SK-N-MC (cell line): ENCODE measurements at regions not wholly inside any gene's neighbourhood (a gene's known extent, or its start where the extent isn't known, plus 50 kb on each side); places are given as distances from the start of the nearest gene placed in this dataset.

Experiments used
- DNase-seq: peaks from one replicate; pipeline ENCODE4 v3.0.0-alpha.2; 2011; ENCODE audit warnings: low read depth, low spot score
- H3K27ac ChIP-seq: fragments of 200-600 bp; sonication (generic); 2 replicates; pipeline ENCODE4 v1.5.1; 2016; ENCODE audit warnings: mixed run types
- H3K36me3 ChIP-seq: fragments of 200-600 bp; sonication (generic); 2 replicates; pipeline ENCODE4 v1.6.1; 2017; ENCODE audit warnings: antibody characterized with exemption, low read length, mixed read lengths; ENCODE audit not compliant: insufficient read depth
- H3K4me3 ChIP-seq: fragments of 200-600 bp; sonication (generic); 2 replicates; pipeline ENCODE4 v1.5.1; 2016
- H3K9ac ChIP-seq: fragments of 200-600 bp; sonication (generic); 2 replicates; pipeline ENCODE4 v1.8.0; 2017; ENCODE audit warnings: mixed run types, mixed read lengths; ENCODE audit not compliant: insufficient read length
- H3K9me3 ChIP-seq: fragments of 200-600 bp; sonication (generic); 2 replicates; pipeline ENCODE4 v1.6.1; 2017; ENCODE audit warnings: low read depth, mild to moderate bottlenecking, antibody characterized with exemption, low read length, moderate library complexity, mixed read lengths
- EZH2 ChIP-seq: fragments of 200-600 bp; sonication (generic); IDR thresholded peaks from one replicate; pipeline ENCODE4 v1.6.1; 2017; ENCODE audit warnings: antibody characterized with exemption
- FOXP2 ChIP-seq: optimal IDR thresholded peaks from 2 replicates; pipeline ENCODE3; 2011; ENCODE audit warnings: mild to moderate bottlenecking, moderate library complexity; ENCODE audit not compliant: insufficient read depth; ENCODE audit errors: extremely low read length, control extremely low read depth
- POLR2AphosphoS5 ChIP-seq: IDR thresholded peaks from 2 replicates; pipeline ENCODE4 v1.6.1; 2012; ENCODE audit warnings: mild to moderate bottlenecking, low read depth, low read length, borderline replicate concordance

DNA sequence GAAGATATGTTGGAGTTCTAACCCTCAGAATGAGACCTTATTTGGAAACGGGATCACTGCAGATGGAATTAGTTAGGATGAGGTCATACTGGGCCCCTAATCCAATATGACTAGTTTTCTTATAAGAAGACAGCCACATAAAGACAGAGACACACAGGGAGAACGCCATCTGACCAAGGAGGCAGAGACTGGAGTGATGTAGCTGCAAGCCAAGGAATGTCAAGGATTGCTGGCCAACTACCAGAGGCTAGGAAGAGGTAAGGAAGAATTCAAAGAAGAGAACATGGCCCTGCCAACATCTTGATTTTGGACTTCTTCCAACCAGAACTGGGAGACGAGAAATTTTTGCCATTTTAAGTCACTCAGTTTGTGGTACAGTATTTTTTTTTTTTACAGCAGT, 152.8 kb upstream of the DIPK2B start:
- Histone ChIP-seq H3K9me3 (no peaks in the 10 kb centered on the region), H3K36me3 (no peaks in the 10 kb centered on the region), H3K9ac (no peak overlapping the region), H3K4me3 (no peak overlapping the region), H3K27ac (no peak overlapping the region)
- no peak for TF ChIP-seq FOXP2
- no peak for TF ChIP-seq EZH2
- no peak for TF ChIP-seq POLR2AphosphoS5
- DNase-seq = no peak

DNA sequence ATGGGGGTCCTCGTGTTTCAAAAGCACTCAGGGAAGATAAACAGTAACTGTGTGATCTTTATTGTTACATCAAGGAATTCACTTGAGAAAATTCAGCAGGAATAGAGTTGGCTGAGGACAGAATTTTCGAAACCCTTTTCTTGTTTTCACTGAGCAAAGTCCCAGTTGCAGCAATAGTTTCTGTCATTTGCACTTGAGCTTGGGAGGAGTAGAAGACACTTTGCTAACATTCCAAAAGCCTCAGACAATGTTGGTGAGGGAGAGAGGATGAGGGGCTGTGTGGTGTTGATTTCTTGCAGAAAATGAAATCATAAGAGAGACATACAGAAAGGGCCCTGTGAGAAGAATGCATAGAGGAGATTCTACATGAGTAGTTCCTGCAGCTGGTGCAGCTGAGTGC, 151.9 kb upstream of the DIPK2B start:
- H3K27ac ChIP-seq = no peak overlapping the region

DNA sequence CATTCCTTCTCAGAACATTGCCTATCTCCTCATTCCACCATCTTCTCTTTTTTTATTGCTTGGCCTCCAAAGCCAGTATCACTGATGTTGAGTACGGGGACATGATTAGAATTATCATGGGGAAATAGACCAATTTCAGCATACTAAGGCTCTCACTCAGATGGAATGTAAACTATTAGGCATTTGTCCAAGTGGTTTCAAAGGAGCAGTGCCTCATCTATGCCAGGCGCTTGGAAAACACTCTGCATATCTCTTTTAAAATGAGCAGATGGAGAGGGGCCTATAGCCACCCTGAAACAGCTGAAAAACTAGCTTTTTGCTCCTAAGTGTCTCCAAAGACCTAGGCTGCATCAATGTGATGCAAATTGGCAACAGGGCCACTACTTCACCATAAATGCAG, 150.8 kb upstream of the DIPK2B start:
- Histone ChIP-seq H3K9me3 (no peaks in the 10 kb centered on the region), H3K9ac (no peak overlapping the region), H3K4me3 (no peak overlapping the region), H3K27ac (no peak overlapping the region), H3K36me3 (no peaks in the 10 kb centered on the region)
- TF ChIP-seq POLR2AphosphoS5 = no peak
- no peak for TF ChIP-seq FOXP2
- TF ChIP-seq EZH2 = no peak
- no peak for DNase-seq

More for the DNA sequence above, 151.9 kb upstream of the DIPK2B start:
- H3K4me3 ChIP-seq = no peak overlapping the region
- H3K9ac ChIP-seq = no peak overlapping the region
- no peaks in the 10 kb centered on the region for H3K36me3 ChIP-seq
- H3K9me3 ChIP-seq = no peaks in the 10 kb centered on the region
- TF ChIP-seq FOXP2 (no peak), EZH2 (no peak), POLR2AphosphoS5 (no peak)
- DNase-seq = no peak

GRCh38 chrX:45348296-45348695, 147.6 kb upstream of the DIPK2B start:
- H3K27ac ChIP-seq = no peak overlapping the region
- no peak overlapping the region for H3K9ac ChIP-seq
- no peak for TF ChIP-seq POLR2AphosphoS5
- TF ChIP-seq FOXP2 = no peak
- TF ChIP-seq EZH2 = no peak
- DNase-seq = no peak
- H3K9me3 ChIP-seq = no peaks in the 10 kb centered on the region
- H3K36me3 ChIP-seq = no peaks in the 10 kb centered on the region
- H3K4me3 ChIP-seq = no peak overlapping the region

GRCh38 chrX:45347877-45348276, 147.2 kb upstream of the DIPK2B start:
- Histone ChIP-seq H3K9ac (no peak overlapping the region), H3K4me3 (no peak overlapping the region), H3K36me3 (no peaks in the 10 kb centered on the region), H3K27ac (no peak overlapping the region), H3K9me3 (no peaks in the 10 kb centered on the region)
- no peak for DNase-seq
- TF ChIP-seq POLR2AphosphoS5 (no peak), EZH2 (no peak), FOXP2 (no peak)

DNA sequence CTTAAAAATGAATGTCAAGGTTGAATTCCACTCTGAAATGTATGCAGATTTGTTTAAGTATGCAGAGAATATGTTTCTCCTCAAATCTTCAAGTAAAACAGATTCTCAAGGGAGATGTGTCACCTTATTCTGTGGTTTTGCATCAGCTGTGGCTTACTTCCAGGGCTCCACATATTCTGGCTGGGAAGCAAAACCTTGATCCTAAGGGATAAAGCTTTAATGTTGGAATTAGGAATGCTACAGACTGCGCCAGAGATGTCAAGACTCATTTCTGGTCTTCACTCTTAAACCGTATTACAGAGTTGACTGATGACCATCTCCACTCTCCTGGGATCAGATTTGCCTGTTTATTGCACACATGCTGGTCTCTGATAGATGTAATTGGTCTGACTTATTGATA, 143.9 kb upstream of the DIPK2B start:
- Histone ChIP-seq H3K9me3 (no peaks in the 10 kb centered on the region), H3K27ac (no peak overlapping the region), H3K36me3 (no peaks in the 10 kb centered on the region), H3K9ac (no peak overlapping the region), H3K4me3 (no peak overlapping the region)
- no peak for TF ChIP-seq FOXP2
- TF ChIP-seq POLR2AphosphoS5 = no peak
- TF ChIP-seq EZH2 = no peak
- DNase-seq = no peak

DNA sequence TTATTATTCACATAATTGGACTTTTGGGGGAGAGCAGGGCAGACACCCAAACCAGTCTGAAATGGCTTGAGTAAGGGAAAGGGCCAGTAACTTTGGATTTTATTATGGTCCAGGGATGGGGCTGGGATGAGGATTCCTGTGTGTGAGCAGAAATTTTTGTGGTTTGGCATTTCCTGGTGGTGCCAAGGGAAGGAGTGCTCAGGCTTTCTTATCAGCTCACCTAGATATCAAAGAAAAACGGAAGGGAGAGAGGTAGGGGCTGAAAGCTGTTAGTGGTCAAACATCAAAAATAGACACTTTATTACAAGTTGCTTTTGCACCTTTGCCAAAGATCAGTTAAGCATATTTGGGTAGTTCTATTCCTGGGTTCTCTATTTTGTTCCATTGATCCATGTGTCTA, 128.5 kb upstream of the DIPK2B start:
- Histone ChIP-seq H3K9ac (no peak overlapping the region), H3K4me3 (no peak overlapping the region), H3K36me3 (no peaks in the 10 kb centered on the region), H3K27ac (no peak overlapping the region), H3K9me3 (no peaks in the 10 kb centered on the region)
- TF ChIP-seq EZH2 (no peak), POLR2AphosphoS5 (no peak), FOXP2 (no peak)
- DNase-seq = no peak

DNA sequence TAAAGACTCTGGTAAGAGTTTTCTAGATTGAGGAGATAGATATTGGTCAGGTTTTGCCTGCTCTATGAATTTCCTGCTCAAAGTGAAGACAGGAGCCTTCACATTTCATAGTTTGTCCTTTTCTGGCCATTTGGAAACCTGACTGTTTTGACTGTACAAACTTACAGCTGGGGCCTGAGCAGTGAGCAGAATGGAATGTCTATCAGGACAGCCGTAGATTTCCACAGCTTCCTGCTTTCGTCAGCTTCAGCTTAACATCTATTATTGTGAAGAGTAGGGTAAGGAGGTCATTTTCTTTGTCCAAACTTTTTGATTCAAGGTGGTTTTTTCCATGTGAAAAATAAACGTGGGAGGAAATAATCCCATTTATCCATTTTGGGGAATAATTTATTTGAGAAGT, 124.3 kb upstream of the DIPK2B start:
- no peak overlapping the region for H3K9ac ChIP-seq
- no peak overlapping the region for H3K4me3 ChIP-seq
- H3K36me3 ChIP-seq = no peaks in the 10 kb centered on the region
- no peak overlapping the region for H3K27ac ChIP-seq
- no peak for TF ChIP-seq EZH2
- TF ChIP-seq POLR2AphosphoS5 = no peak
- TF ChIP-seq FOXP2 = no peak
- no peak for DNase-seq
- H3K9me3 ChIP-seq = no peaks in the 10 kb centered on the region

DNA sequence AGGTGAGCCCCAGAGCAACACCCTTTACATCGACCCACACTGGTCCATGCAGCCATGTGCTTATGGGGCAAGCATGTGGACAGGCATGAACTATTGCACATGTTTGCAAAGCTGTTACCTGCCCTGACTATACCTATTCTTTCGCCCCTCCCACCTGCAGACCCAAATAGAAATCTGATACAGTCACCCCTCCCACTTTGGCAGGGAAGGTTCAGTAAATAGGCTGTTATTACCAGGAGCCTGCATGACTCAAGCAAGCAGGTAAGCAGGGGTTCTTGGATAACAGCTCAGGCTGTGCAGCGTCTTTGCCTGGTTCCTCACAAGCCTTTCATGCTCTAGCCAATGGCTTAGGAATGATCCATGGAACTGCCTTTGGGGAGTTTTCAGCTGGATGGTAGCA, 122.7 kb upstream of the DIPK2B start:
- Histone ChIP-seq H3K27ac (no peak overlapping the region), H3K4me3 (no peak overlapping the region), H3K36me3 (no peaks in the 10 kb centered on the region), H3K9me3 (no peaks in the 10 kb centered on the region), H3K9ac (no peak overlapping the region)
- no peak for TF ChIP-seq FOXP2
- no peak for TF ChIP-seq POLR2AphosphoS5
- TF ChIP-seq EZH2 = no peak
- no peak for DNase-seq
